Caco-2 (cell line): ENCODE measurements at regions not wholly inside any gene's neighbourhood (a gene's known extent, or its start where the extent isn't known, plus 50 kb on each side); places are given as distances from the start of the nearest gene placed in this dataset.

ENCODE experiments used
- BruUV-seq: library from RNA; stranded (reverse); fragments of 400-500 nt; replicated peaks from 2 replicates; lab custom pipeline; 2021; lab: Mats Ljungman, UMichigan
- CTCF ChIA-PET: fragments of 300-600 bp; sonication (Branson Sonifier 250); formaldehyde crosslinking; loops from one replicate; lab custom pipeline; 2022; ENCODE audit warnings: antibody characterized with exemption; lab: Charles Lee
- POLR2A ChIA-PET: fragments of 300-600 bp; sonication (Branson Sonifier 250); formaldehyde crosslinking; loops from one replicate; lab custom pipeline; 2022; ENCODE audit warnings: antibody characterized with exemption; lab: Charles Lee
- DNase-seq, 2 experiments: peaks; one replicate each; pipeline versions ENCODE4 v3.0.0 to v3.0.0-alpha.2; 2020 to 2022
- H3K27me3 ChIP-seq: replicated peaks from 2 replicates; pipeline ENCODE4 v1.6.0; 2011; ENCODE audit warnings: low read length; ENCODE audit not compliant: control insufficient read depth, insufficient read depth
- H3K36me3 ChIP-seq: 2 replicates; pipeline ENCODE4 v1.5.1; 2011; ENCODE audit warnings: low read length; ENCODE audit not compliant: control insufficient read depth, insufficient read depth
- H3K4me1 ChIP-seq: fragments of 250-450 bp; sonication (Bioruptor Pico); 2 replicates; pipeline ENCODE4 v1.5.1; 2020; ENCODE audit warnings: mild to moderate bottlenecking
- H3K4me3 ChIP-seq: 2 replicates; pipeline ENCODE4 v1.5.1; 2011; ENCODE audit warnings: low read depth, mild to moderate bottlenecking, control low read depth, low read length
- H3K9me3 ChIP-seq: fragments of 250-450 bp; sonication (Bioruptor Pico); 2 replicates; pipeline ENCODE4 v1.5.1; 2020; ENCODE audit warnings: mild to moderate bottlenecking, moderate library complexity
- H3K27ac Mint-ChIP-seq: one replicate; pipeline ENCODE4 v1.8.0; 2022; ENCODE audit warnings: mixed read lengths; ENCODE audit not compliant: unreplicated experiment
- H3K27me3 Mint-ChIP-seq: one replicate; pipeline ENCODE4 v1.8.0; 2022; ENCODE audit warnings: mixed read lengths; ENCODE audit not compliant: insufficient read depth, unreplicated experiment
- H3K36me3 Mint-ChIP-seq: one replicate; pipeline ENCODE4 v1.8.0; 2022; ENCODE audit warnings: mild to moderate bottlenecking, mixed read lengths; ENCODE audit not compliant: insufficient read depth, unreplicated experiment
- H3K4me1 Mint-ChIP-seq: one replicate; pipeline ENCODE4 v1.8.0; 2022; ENCODE audit warnings: low read depth, mixed read lengths; ENCODE audit not compliant: unreplicated experiment
- H3K4me3 Mint-ChIP-seq: one replicate; pipeline ENCODE4 v1.8.0; 2022; ENCODE audit warnings: mild to moderate bottlenecking, moderate library complexity, mixed read lengths; ENCODE audit not compliant: unreplicated experiment
- H3K9me3 Mint-ChIP-seq: one replicate; pipeline ENCODE4 v1.8.0; 2022; ENCODE audit warnings: mixed read lengths; ENCODE audit not compliant: unreplicated experiment
- intact Hi-C: fragments of 100-400 bp; cut with micrococcal nuclease; formaldehyde crosslinking; loops from one replicate; pipeline ENCODE4 v1.10.0; 2022; ENCODE audit not compliant: unreplicated experiment
- TF ChIP-seq, protein P1 (sequence below), 2 experiments: fragments of 200-600 bp in 1 of 2; IDR thresholded peaks; 1 replicate in 1 of 2; 2 replicates in 1 of 2; pipeline versions ENCODE4 v1.5.1 to v1.8.0; 2011 to 2022; ENCODE audit warnings: antibody characterized with exemption in 1 of 2, control low read depth in 1 of 2, inconsistent platforms in 1 of 2, low read depth in 1 of 2, low read length in 1 of 2, mild to moderate bottlenecking in 1 of 2, moderate library complexity in 1 of 2; ENCODE audit not compliant: insufficient read depth in 1 of 2, severe bottlenecking in 1 of 2, unreplicated experiment in 1 of 2

DNA sequence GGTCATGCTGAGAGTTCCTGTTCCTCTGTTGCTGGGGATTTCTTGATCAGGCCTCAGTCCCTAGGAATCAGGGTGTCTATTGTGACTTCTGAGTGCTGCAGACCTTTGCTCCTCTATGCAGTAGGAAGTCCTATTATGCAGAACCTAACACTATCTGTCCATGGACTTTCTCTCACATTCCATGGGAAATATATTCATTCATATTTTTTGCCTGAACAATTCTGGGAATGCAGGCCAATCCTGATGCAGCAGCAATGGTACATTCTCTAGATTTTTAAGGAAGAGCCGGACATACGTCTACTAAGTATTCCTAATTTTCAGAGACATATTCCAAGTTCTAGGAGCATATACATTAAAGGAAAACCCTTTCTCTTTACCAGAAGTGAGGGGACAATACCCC is 61.1 kb upstream of the C1orf87 start:
- Histone ChIP-seq H3K36me3 (no peaks in the 10 kb centered on the region), H3K4me1 (no peaks in the 10 kb centered on the region), H3K4me3 (no peak overlapping the region), H3K9me3 (no peaks in the 10 kb centered on the region), H3K27me3 (no peaks in the 10 kb centered on the region)
- Mint-ChIP-seq H3K36me3 (no peaks in the 10 kb centered on the region), H3K27ac (no peak overlapping the region), H3K4me3 (no peak overlapping the region), H3K9me3 (no peaks in the 10 kb centered on the region), H3K27me3 (no peaks in the 10 kb centered on the region), H3K4me1 (no peaks in the 10 kb centered on the region)
- POLR2A ChIA-PET = no interaction called here
- no TSS peak for BruUV-seq
- DNase-seq = no peak
- TF ChIP-seq, protein P1, sequence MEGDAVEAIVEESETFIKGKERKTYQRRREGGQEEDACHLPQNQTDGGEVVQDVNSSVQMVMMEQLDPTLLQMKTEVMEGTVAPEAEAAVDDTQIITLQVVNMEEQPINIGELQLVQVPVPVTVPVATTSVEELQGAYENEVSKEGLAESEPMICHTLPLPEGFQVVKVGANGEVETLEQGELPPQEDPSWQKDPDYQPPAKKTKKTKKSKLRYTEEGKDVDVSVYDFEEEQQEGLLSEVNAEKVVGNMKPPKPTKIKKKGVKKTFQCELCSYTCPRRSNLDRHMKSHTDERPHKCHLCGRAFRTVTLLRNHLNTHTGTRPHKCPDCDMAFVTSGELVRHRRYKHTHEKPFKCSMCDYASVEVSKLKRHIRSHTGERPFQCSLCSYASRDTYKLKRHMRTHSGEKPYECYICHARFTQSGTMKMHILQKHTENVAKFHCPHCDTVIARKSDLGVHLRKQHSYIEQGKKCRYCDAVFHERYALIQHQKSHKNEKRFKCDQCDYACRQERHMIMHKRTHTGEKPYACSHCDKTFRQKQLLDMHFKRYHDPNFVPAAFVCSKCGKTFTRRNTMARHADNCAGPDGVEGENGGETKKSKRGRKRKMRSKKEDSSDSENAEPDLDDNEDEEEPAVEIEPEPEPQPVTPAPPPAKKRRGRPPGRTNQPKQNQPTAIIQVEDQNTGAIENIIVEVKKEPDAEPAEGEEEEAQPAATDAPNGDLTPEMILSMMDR (IDR thresholded peaks at IDR 0.05; ENCODE audit: insufficient read depth in 1 of 2, low read depth in 1 of 2, low read length in 1 of 2, severe bottlenecking in 1 of 2, unreplicated experiment in 1 of 2) = no peak
- intact Hi-C loops = no loop called here
- CTCF ChIA-PET = no interaction called here

DNA sequence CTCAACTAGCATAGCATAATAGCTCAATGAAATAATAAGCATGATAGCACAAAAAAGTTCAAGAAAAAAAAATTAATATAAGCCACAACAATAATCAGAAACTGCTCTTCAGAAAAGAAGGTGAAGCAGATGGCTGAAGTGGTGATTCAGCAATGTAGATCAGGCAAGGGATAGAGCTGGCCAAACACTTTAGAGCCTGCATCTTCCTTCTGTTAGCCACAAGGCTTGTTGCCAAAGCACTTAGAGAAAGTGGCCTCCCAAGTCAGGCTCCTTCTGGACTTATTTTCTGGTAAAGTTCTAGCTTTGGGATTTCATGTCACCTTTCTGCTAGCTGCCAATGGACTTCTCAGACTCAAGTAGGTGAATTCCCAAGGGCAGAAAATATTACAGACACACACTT is 60.3 kb upstream of the C1orf87 start:
- no peaks in the 10 kb centered on the region for H3K36me3 ChIP-seq
- CTCF ChIA-PET = no interaction called here
- H3K27me3 Mint-ChIP-seq = no peaks in the 10 kb centered on the region
- POLR2A ChIA-PET = no interaction called here
- intact Hi-C loops = no loop called here
- no peak for DNase-seq
- no peaks in the 10 kb centered on the region for H3K27me3 ChIP-seq
- no peaks in the 10 kb centered on the region for H3K9me3 Mint-ChIP-seq
- no peak overlapping the region for H3K4me3 ChIP-seq
- TF ChIP-seq, protein P1 (IDR thresholded peaks at IDR 0.05; ENCODE audit: insufficient read depth in 1 of 2, low read depth in 1 of 2, low read length in 1 of 2, severe bottlenecking in 1 of 2, unreplicated experiment in 1 of 2) = no peak
- no peaks in the 10 kb centered on the region for H3K4me1 Mint-ChIP-seq
- no peaks in the 10 kb centered on the region for H3K36me3 Mint-ChIP-seq
- H3K9me3 ChIP-seq = no peaks in the 10 kb centered on the region
- BruUV-seq = no TSS peak
- H3K4me3 Mint-ChIP-seq = no peak overlapping the region
- no peaks in the 10 kb centered on the region for H3K4me1 ChIP-seq
- no peak overlapping the region for H3K27ac Mint-ChIP-seq

DNA sequence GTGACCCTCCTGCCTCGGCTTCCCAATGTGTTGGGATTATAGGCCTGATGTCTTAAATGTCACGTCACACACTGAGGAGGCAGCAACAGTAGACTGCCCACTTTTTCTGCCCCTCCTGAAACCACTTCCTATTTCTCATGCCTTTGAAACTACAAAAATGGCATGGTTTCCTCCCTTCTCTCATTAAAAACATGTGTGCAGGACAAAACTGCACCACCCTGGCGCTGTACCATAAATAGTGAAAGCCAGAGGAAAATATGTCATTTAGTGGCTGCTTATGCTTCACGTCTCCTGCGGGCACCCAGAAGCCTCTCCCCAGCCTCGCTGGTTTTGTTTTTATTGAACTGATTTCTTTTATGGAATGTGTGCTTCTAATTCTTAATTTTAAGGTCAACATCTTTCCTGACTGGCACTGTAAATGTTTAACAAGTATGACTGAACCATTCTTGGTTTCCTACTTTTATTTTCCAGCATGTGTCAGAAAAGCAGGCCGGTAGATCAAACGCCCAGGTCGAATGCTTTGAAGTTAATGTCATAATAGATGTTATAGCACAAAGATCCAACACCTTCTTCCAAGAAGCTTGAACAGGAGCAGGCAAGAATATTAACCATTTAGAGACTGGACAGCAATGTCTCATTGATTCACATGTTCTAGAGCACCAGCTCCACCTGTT is 59.6 kb upstream of the C1orf87 start:
- DNase-seq = no peak
- CTCF ChIA-PET = no interaction called here
- Mint-ChIP-seq H3K4me1 (no peaks in the 10 kb centered on the region), H3K27me3 (no peaks in the 10 kb centered on the region), H3K36me3 (no peaks in the 10 kb centered on the region), H3K9me3 (no peaks in the 10 kb centered on the region), H3K27ac (no peak overlapping the region), H3K4me3 (no peak overlapping the region)
- POLR2A ChIA-PET = no interaction called here
- no peaks in the 10 kb centered on the region for H3K36me3 ChIP-seq
- no peaks in the 10 kb centered on the region for H3K9me3 ChIP-seq
- H3K4me1 ChIP-seq = no peaks in the 10 kb centered on the region
- H3K4me3 ChIP-seq = no peak overlapping the region
- intact Hi-C loops = no loop called here
- no peaks in the 10 kb centered on the region for H3K27me3 ChIP-seq
- no TSS peak for BruUV-seq
- TF ChIP-seq, protein P1 (IDR thresholded peaks at IDR 0.05; ENCODE audit: insufficient read depth in 1 of 2, low read depth in 1 of 2, low read length in 1 of 2, severe bottlenecking in 1 of 2, unreplicated experiment in 1 of 2) = no peak
